ENCODE measurements at regions not wholly inside any gene's neighbourhood (a gene's known extent, or its start where the extent isn't known, plus 50 kb on each side); places are given as distances from the start of the nearest gene placed in this dataset.
"Not testable (repeated sequence)": the region's sequence is repeated elsewhere in the genome, so short reads cannot be mapped to it uniquely, and the experiment has no call there.

GRCh38 chr9:66046992-66047391, 310.0 kb downstream of the FOXD4L4 start:
- not testable (repeated sequence) for H3K36me3 ChIP-seq (ENCODE audit: control insufficient read depth, insufficient read depth, low read length); H3K4me3 ChIP-seq (ENCODE audit: low read length); H3K27ac ChIP-seq (ENCODE audit: low read length); DNase-seq; H3K9me3 ChIP-seq (ENCODE audit: control insufficient read depth, low read depth, low read length); H3K27me3 ChIP-seq (ENCODE audit: control insufficient read depth, insufficient read depth, low read length); H3K4me1 ChIP-seq (ENCODE audit: control insufficient read depth, insufficient read depth, low read length)
- no CpG with 5 or more reads among the region's 8 CpGs for WGBS (ENCODE audit: insufficient coverage, low lambda C conversion rate)

GRCh38 chr9:66049721-66050120, 312.8 kb downstream of the FOXD4L4 start:
- not testable (repeated sequence) for H3K27ac ChIP-seq (ENCODE audit: low read length); DNase-seq; H3K4me3 ChIP-seq (ENCODE audit: low read length); H3K36me3 ChIP-seq (ENCODE audit: control insufficient read depth, insufficient read depth, low read length); H3K27me3 ChIP-seq (ENCODE audit: control insufficient read depth, insufficient read depth, low read length); H3K4me1 ChIP-seq (ENCODE audit: control insufficient read depth, insufficient read depth, low read length); H3K9me3 ChIP-seq (ENCODE audit: control insufficient read depth, low read depth, low read length)
- WGBS (ENCODE audit: insufficient coverage, low lambda C conversion rate): no CpG with 5 or more reads among the region's 2 CpGs

GRCh38 chr9:66054705-66055104, 317.8 kb downstream of the FOXD4L4 start:
- WGBS (ENCODE audit: insufficient coverage, low lambda C conversion rate): no CpG with 5 or more reads among the region's 2 CpGs
- not testable (repeated sequence) for H3K4me1 ChIP-seq (ENCODE audit: control insufficient read depth, insufficient read depth, low read length); H3K36me3 ChIP-seq (ENCODE audit: control insufficient read depth, insufficient read depth, low read length); H3K9me3 ChIP-seq (ENCODE audit: control insufficient read depth, low read depth, low read length); H3K4me3 ChIP-seq (ENCODE audit: low read length); H3K27me3 ChIP-seq (ENCODE audit: control insufficient read depth, insufficient read depth, low read length); DNase-seq; H3K27ac ChIP-seq (ENCODE audit: low read length)

- H3K27ac ChIP-seq (ENCODE audit: low read length); H3K4me1 ChIP-seq (ENCODE audit: control insufficient read depth, insufficient read depth, low read length); H3K4me3 ChIP-seq (ENCODE audit: low read length); DNase-seq; H3K36me3 ChIP-seq (ENCODE audit: control insufficient read depth, insufficient read depth, low read length); H3K9me3 ChIP-seq (ENCODE audit: control insufficient read depth, low read depth, low read length); H3K27me3 ChIP-seq (ENCODE audit: control insufficient read depth, insufficient read depth, low read length): not testable (repeated sequence)
- no CpG with 5 or more reads among the region's 1 CpG for WGBS (ENCODE audit: insufficient coverage, low lambda C conversion rate)
These were observed 323.7 kb downstream of the FOXD4L4 start for GRCh38 chr9:66060681-66061080.

- H3K27me3 ChIP-seq (ENCODE audit: control insufficient read depth, insufficient read depth, low read length); H3K36me3 ChIP-seq (ENCODE audit: control insufficient read depth, insufficient read depth, low read length); H3K4me3 ChIP-seq (ENCODE audit: low read length); H3K9me3 ChIP-seq (ENCODE audit: control insufficient read depth, low read depth, low read length); DNase-seq; H3K27ac ChIP-seq (ENCODE audit: low read length); H3K4me1 ChIP-seq (ENCODE audit: control insufficient read depth, insufficient read depth, low read length): not testable (repeated sequence)
- WGBS (ENCODE audit: insufficient coverage, low lambda C conversion rate): no CpG with 5 or more reads among the region's 1 CpG
These were observed 326.9 kb downstream of the FOXD4L4 start for GRCh38 chr9:66063822-66064221.

GRCh38 chr9:66065735-66066134, 328.8 kb downstream of the FOXD4L4 start:
- H3K9me3 ChIP-seq (ENCODE audit: control insufficient read depth, low read depth, low read length); H3K36me3 ChIP-seq (ENCODE audit: control insufficient read depth, insufficient read depth, low read length); H3K27me3 ChIP-seq (ENCODE audit: control insufficient read depth, insufficient read depth, low read length); H3K4me3 ChIP-seq (ENCODE audit: low read length); H3K27ac ChIP-seq (ENCODE audit: low read length); H3K4me1 ChIP-seq (ENCODE audit: control insufficient read depth, insufficient read depth, low read length); DNase-seq: not testable (repeated sequence)
- no CpG with 5 or more reads among the region's 5 CpGs for whole genome bisulfite sequencing (ENCODE audit: insufficient coverage, low lambda C conversion rate)

- not testable (repeated sequence) for H3K27me3 ChIP-seq (ENCODE audit: control insufficient read depth, insufficient read depth, low read length); H3K36me3 ChIP-seq (ENCODE audit: control insufficient read depth, insufficient read depth, low read length); H3K9me3 ChIP-seq (ENCODE audit: control insufficient read depth, low read depth, low read length); H3K27ac ChIP-seq (ENCODE audit: low read length); H3K4me3 ChIP-seq (ENCODE audit: low read length); H3K4me1 ChIP-seq (ENCODE audit: control insufficient read depth, insufficient read depth, low read length)
- no CpG with 5 or more reads among the region's 4 CpGs for WGBS (ENCODE audit: insufficient coverage, low lambda C conversion rate)
- DNase-seq: peak in 1 of 2 donors; percentile 0
These were observed 330.3 kb downstream of the FOXD4L4 start for GRCh38 chr9:66067231-66067630.

- not testable (repeated sequence) for H3K27ac ChIP-seq (ENCODE audit: low read length); H3K4me1 ChIP-seq (ENCODE audit: control insufficient read depth, insufficient read depth, low read length); H3K27me3 ChIP-seq (ENCODE audit: control insufficient read depth, insufficient read depth, low read length); H3K36me3 ChIP-seq (ENCODE audit: control insufficient read depth, insufficient read depth, low read length); H3K4me3 ChIP-seq (ENCODE audit: low read length); H3K9me3 ChIP-seq (ENCODE audit: control insufficient read depth, low read depth, low read length)
- WGBS (ENCODE audit: insufficient coverage, low lambda C conversion rate): 86% methylated on average over 1 of the region's 4 CpGs
- peak in 1 of 2 donors; percentile 0 for DNase-seq
These were observed 331.6 kb downstream of the FOXD4L4 start for GRCh38 chr9:66068451-66068989.

- H3K27ac ChIP-seq (ENCODE audit: low read length); DNase-seq; H3K9me3 ChIP-seq (ENCODE audit: control insufficient read depth, low read depth, low read length); H3K4me3 ChIP-seq (ENCODE audit: low read length); H3K36me3 ChIP-seq (ENCODE audit: control insufficient read depth, insufficient read depth, low read length); H3K4me1 ChIP-seq (ENCODE audit: control insufficient read depth, insufficient read depth, low read length); H3K27me3 ChIP-seq (ENCODE audit: control insufficient read depth, insufficient read depth, low read length): not testable (repeated sequence)
- WGBS (ENCODE audit: insufficient coverage, low lambda C conversion rate): no CpG with 5 or more reads among the region's 2 CpGs
These were observed 332.1 kb downstream of the FOXD4L4 start for GRCh38 chr9:66069025-66069424.

- H3K9me3 ChIP-seq (ENCODE audit: control insufficient read depth, low read depth, low read length); H3K4me3 ChIP-seq (ENCODE audit: low read length); H3K36me3 ChIP-seq (ENCODE audit: control insufficient read depth, insufficient read depth, low read length); H3K4me1 ChIP-seq (ENCODE audit: control insufficient read depth, insufficient read depth, low read length); DNase-seq; H3K27me3 ChIP-seq (ENCODE audit: control insufficient read depth, insufficient read depth, low read length); H3K27ac ChIP-seq (ENCODE audit: low read length): not testable (repeated sequence)
These were observed 336.2 kb downstream of the FOXD4L4 start for GRCh38 chr9:66073111-66073510.

GRCh38 chr9:66082811-66083210, 345.9 kb downstream of the FOXD4L4 start:
- no CpG with 5 or more reads among the region's 1 CpG for WGBS (ENCODE audit: insufficient coverage, low lambda C conversion rate)
- not testable (repeated sequence) for H3K4me3 ChIP-seq (ENCODE audit: low read length); DNase-seq

More at GRCh38 chr9:66082811-66083210, 345.9 kb downstream of the FOXD4L4 start:
- not testable (repeated sequence) for H3K36me3 ChIP-seq (ENCODE audit: control insufficient read depth, insufficient read depth, low read length); H3K4me1 ChIP-seq (ENCODE audit: control insufficient read depth, insufficient read depth, low read length); H3K27ac ChIP-seq (ENCODE audit: low read length); H3K9me3 ChIP-seq (ENCODE audit: control insufficient read depth, low read depth, low read length); H3K27me3 ChIP-seq (ENCODE audit: control insufficient read depth, insufficient read depth, low read length)

Data from large intestine (tissue), 3 donors.